ENCODE measurements at regions not wholly inside any gene's neighbourhood (a gene's known extent, or its start where the extent isn't known, plus 50 kb on each side); places are given as distances from the start of the nearest gene placed in this dataset.

GRCh38 chr13:76730220-76730619 is 156.0 kb downstream of the KCTD12 start:
- TF ChIP-seq CTCF (conservative IDR thresholded peaks at IDR 0.05) (no peak), EZH2 (IDR thresholded peaks at IDR 0.05; ENCODE audit: low read depth) (no peak)
